GM12892 (cell line): ENCODE measurements at regions not wholly inside any gene's neighbourhood (a gene's known extent, or its start where the extent isn't known, plus 50 kb on each side); places are given as distances from the start of the nearest gene placed in this dataset.

ENCODE experiments used
- POLR2A ChIP-seq: IDR thresholded peaks from 2 replicates; pipeline ENCODE4 v1.6.1; 2011; ENCODE audit warnings: low read depth, low read length, control low read depth
- POLR2AphosphoS5 ChIP-seq: IDR thresholded peaks from 2 replicates; pipeline ENCODE4 v1.6.1; 2011; ENCODE audit warnings: low read depth, low read length, control low read depth

GRCh38 chr10:127802531-127803095, 65.6 kb downstream of the FOXI2 start:
- no peak for TF ChIP-seq POLR2A
- TF ChIP-seq POLR2AphosphoS5 = no peak
